Neuronal stem cell (in vitro differentiated cells): ENCODE measurements at regions not wholly inside any gene's neighbourhood (a gene's known extent, or its start where the extent isn't known, plus 50 kb on each side); places are given as distances from the start of the nearest gene placed in this dataset.

ENCODE experiments used
- DNase-seq: peaks from one replicate; pipeline ENCODE4 v3.0.0-alpha.2; 2013; ENCODE audit warnings: low spot score
- H2AFZ ChIP-seq: one replicate; pipeline ENCODE4 v1.6.1; 2013; ENCODE audit warnings: mild to moderate bottlenecking, low read length, inconsistent platforms
- H2AK5ac ChIP-seq: 2 replicates; pipeline ENCODE4 v1.6.1; 2013; ENCODE audit warnings: low read depth, mild to moderate bottlenecking, inconsistent platforms, low read length, moderate library complexity, mixed read lengths
- H2BK120ac ChIP-seq: 2 replicates; pipeline ENCODE4 v1.6.1; 2013; ENCODE audit warnings: low read depth, mild to moderate bottlenecking, inconsistent platforms, low read length, moderate library complexity, mixed read lengths
- H2BK12ac ChIP-seq: one replicate; pipeline ENCODE4 v1.6.1; 2013; ENCODE audit warnings: low read length, inconsistent platforms
- H2BK15ac ChIP-seq: 2 replicates; pipeline ENCODE4 v1.6.1; 2013; ENCODE audit warnings: mild to moderate bottlenecking, low read length, inconsistent platforms, mixed read lengths
- H2BK5ac ChIP-seq: one replicate; pipeline ENCODE4 v1.6.1; 2013; ENCODE audit warnings: inconsistent platforms, mild to moderate bottlenecking, low read length, moderate library complexity
- H3K14ac ChIP-seq: one replicate; pipeline ENCODE4 v1.6.1; 2013; ENCODE audit warnings: low read length, inconsistent platforms
- H3K18ac ChIP-seq: 2 replicates; pipeline ENCODE4 v1.6.1; 2013; ENCODE audit warnings: low read length, inconsistent platforms
- H3K23ac ChIP-seq: 2 replicates; pipeline ENCODE4 v1.6.1; 2013; ENCODE audit warnings: low read depth, mild to moderate bottlenecking, mixed read lengths, low read length, inconsistent platforms; ENCODE audit not compliant: poor library complexity
- H3K27ac ChIP-seq: replicated peaks from 3 replicates; pipeline ENCODE4 v1.5.1; 2013; ENCODE audit warnings: low read length, inconsistent platforms
- H3K27me3 ChIP-seq, 3 experiments: 2 replicates each; pipeline ENCODE4 v1.6.1; 2013; ENCODE audit warnings: low read length in 3 of 3, mild to moderate bottlenecking in 2 of 3, inconsistent platforms in 1 of 3, low read depth in 1 of 3, mixed read lengths in 1 of 3, moderate library complexity in 1 of 3; ENCODE audit not compliant: control insufficient read depth in 3 of 3, insufficient read depth in 3 of 3
- H3K36me3 ChIP-seq, 2 donors: replicated peaks in 1 of 2; 2 replicates each; pipeline ENCODE4 v1.6.1; 2013; ENCODE audit warnings: low read length in 2 of 2; ENCODE audit not compliant: control insufficient read depth in 2 of 2, insufficient read depth in 2 of 2
- H3K4ac ChIP-seq: 2 replicates; pipeline ENCODE4 v1.6.1; 2013; ENCODE audit warnings: inconsistent platforms, mild to moderate bottlenecking, low read length, moderate library complexity
- H3K4me1 ChIP-seq, 2 donors: 1 replicate in 1 of 2; 2 replicates in 1 of 2; pipeline ENCODE4 v1.6.1; 2013; ENCODE audit warnings: low read length in 2 of 2, low read depth in 1 of 2; ENCODE audit not compliant: control insufficient read depth in 2 of 2, insufficient read depth in 1 of 2
- H3K4me2 ChIP-seq: one replicate; pipeline ENCODE4 v1.6.1; 2013; ENCODE audit warnings: mild to moderate bottlenecking, low read length, inconsistent platforms; ENCODE audit not compliant: insufficient read depth, poor library complexity, severe bottlenecking
- H3K4me3 ChIP-seq, 2 donors: 2 replicates each; pipeline ENCODE4 v1.5.1; 2013; ENCODE audit warnings: low read length in 2 of 2, mild to moderate bottlenecking in 2 of 2, inconsistent platforms in 1 of 2, moderate library complexity in 1 of 2
- H3K79me1 ChIP-seq: one replicate; pipeline ENCODE4 v1.6.1; 2013; ENCODE audit warnings: low read depth, mild to moderate bottlenecking, inconsistent platforms, low read length, moderate library complexity
- H3K9ac ChIP-seq: one replicate; pipeline ENCODE4 v1.6.1; 2013; ENCODE audit warnings: mild to moderate bottlenecking, low read depth, low read length, inconsistent platforms; ENCODE audit not compliant: poor library complexity
- H3K9me3 ChIP-seq, 2 donors: replicated peaks in 1 of 2; 2 replicates each; pipeline versions ENCODE3 to v1.6.1; 2013; ENCODE audit warnings: low read length in 2 of 2, mild to moderate bottlenecking in 2 of 2, inconsistent platforms in 1 of 2, low read depth in 1 of 2, mixed read lengths in 1 of 2, moderate library complexity in 1 of 2; ENCODE audit not compliant: control insufficient read depth in 2 of 2, insufficient read depth in 1 of 2
- H4K8ac ChIP-seq: one replicate; pipeline ENCODE4 v1.6.1; 2013; ENCODE audit warnings: low read depth, mild to moderate bottlenecking, inconsistent platforms, low read length, moderate library complexity
- H4K91ac ChIP-seq: one replicate; pipeline ENCODE4 v1.6.1; 2013; ENCODE audit warnings: low read length, low read depth, mild to moderate bottlenecking, inconsistent platforms; ENCODE audit not compliant: poor library complexity
- WGBS, 2 donors: extraction: QIAGEN DNeasy Blood & Tissue Kit; methylation state at CpG; one replicate each; pipeline ENCODE4 v1.1.7; 2013; ENCODE audit warnings: missing lambda C conversion rate in 2 of 2, mixed read lengths in 1 of 2; ENCODE audit not compliant: insufficient read length in 2 of 2, insufficient replicate concordance in 1 of 2; ENCODE audit errors: extremely low coverage in 2 of 2; 5-methylcytosine and 5-hydroxymethylcytosine counted together

- no peak for DNase-seq
- Histone ChIP-seq H3K4me1 (peaks cover 0 to 1% of the 10 kb centered on the region in 2 donors), H4K8ac (no peak overlapping the region), H3K9ac (no peak overlapping the region), H3K36me3 (no peaks in the 10 kb centered on the region), H3K4ac (no peak overlapping the region), H3K79me1 (no peaks in the 10 kb centered on the region), H4K91ac (no peak overlapping the region), H3K4me3 (no peak overlapping the region), H3K4me2 (no peak overlapping the region), H3K27ac (no peak overlapping the region), H3K9me3 (no peaks in the 10 kb centered on the region), H3K18ac (no peak overlapping the region), H3K27me3 (no peaks in the 10 kb centered on the region), H2AK5ac (no peak overlapping the region), H2BK12ac (no peak overlapping the region), H2BK5ac (no peak overlapping the region), H2BK15ac (no peak overlapping the region), H3K23ac (no peak overlapping the region), H2AFZ (no peak overlapping the region), H2BK120ac (no peak overlapping the region), H3K14ac (no peak overlapping the region)
- no CpG with 5 or more reads among the region's 3 CpGs for WGBS, 2 donors
Observed at GRCh38 chr3:101065962-101066361, 72.7 kb upstream of the ABI3BP start.

DNA sequence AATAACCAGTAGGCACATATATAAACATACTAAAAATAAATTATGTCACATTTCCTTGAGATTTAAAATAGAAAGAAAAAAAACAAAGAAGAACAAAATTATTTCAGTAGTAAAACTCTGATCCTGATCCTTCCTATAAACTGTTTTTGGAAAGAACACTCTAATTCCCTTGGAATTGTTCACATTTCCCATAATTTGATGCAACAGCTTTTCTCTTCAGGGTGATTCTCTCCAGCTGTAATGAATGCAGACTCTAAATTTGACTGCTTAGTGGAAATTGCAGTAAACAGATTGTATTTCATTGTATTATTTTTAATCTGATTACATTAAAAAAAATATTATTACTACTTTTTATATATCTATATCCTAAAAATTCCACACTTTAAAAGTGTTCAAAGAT lies 70.2 kb upstream of the ABI3BP start:
- no peak overlapping the region for H3K4ac ChIP-seq
- H3K9me3 ChIP-seq = no peaks in the 10 kb centered on the region
- H2BK12ac ChIP-seq = no peak overlapping the region
- no peaks in the 10 kb centered on the region for H3K27me3 ChIP-seq
- H3K4me1 ChIP-seq = no peaks in the 10 kb centered on the region
- no peak overlapping the region for H3K9ac ChIP-seq
- no peak overlapping the region for H3K14ac ChIP-seq
- H2BK120ac ChIP-seq = no peak overlapping the region
- H3K79me1 ChIP-seq = no peaks in the 10 kb centered on the region
- no peaks in the 10 kb centered on the region for H3K36me3 ChIP-seq
- no peak overlapping the region for H4K8ac ChIP-seq
- no peak overlapping the region for H3K23ac ChIP-seq
- no peak overlapping the region for H3K18ac ChIP-seq
- H3K4me3 ChIP-seq = no peak overlapping the region
- no peak overlapping the region for H2BK15ac ChIP-seq
- no peak overlapping the region for H4K91ac ChIP-seq
- no peak overlapping the region for H2AK5ac ChIP-seq
- no peak overlapping the region for H2BK5ac ChIP-seq
- DNase-seq = no peak
- no peak overlapping the region for H3K27ac ChIP-seq
- H2AFZ ChIP-seq = no peak overlapping the region
- no peak overlapping the region for H3K4me2 ChIP-seq

DNA sequence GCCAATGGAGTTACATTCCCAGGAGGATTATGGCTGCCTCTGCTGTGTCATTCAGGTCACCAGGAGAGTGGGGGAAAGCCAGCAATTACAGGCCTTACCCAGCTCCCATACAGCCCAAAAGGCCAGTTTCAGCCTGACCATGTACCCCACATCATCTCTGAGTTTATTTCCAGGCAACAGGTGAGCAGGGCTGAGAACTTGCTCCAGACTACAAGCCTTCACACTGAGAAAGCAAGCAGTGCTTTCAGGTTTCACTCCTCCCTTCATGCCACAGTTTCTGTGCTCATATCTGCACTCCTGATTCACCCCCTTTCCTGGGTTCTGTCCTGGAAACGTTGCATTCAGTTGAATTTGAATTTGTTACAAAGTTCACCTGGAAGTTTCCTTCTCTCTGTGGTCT lies 68.1 kb upstream of the ABI3BP start:
- Histone ChIP-seq H3K36me3 (no peaks in the 10 kb centered on the region), H3K14ac (no peak overlapping the region), H3K4me3 (no peak overlapping the region), H2AK5ac (no peak overlapping the region), H3K4me2 (no peak overlapping the region), H2BK120ac (no peak overlapping the region), H3K4me1 (no peaks in the 10 kb centered on the region), H3K4ac (no peak overlapping the region), H3K27me3 (no peaks in the 10 kb centered on the region), H3K18ac (no peak overlapping the region), H3K9ac (no peak overlapping the region), H4K8ac (no peak overlapping the region), H2BK12ac (no peak overlapping the region), H3K27ac (no peak overlapping the region), H2AFZ (no peak overlapping the region), H2BK5ac (no peak overlapping the region), H3K23ac (no peak overlapping the region), H4K91ac (no peak overlapping the region), H2BK15ac (no peak overlapping the region), H3K9me3 (no peaks in the 10 kb centered on the region), H3K79me1 (no peaks in the 10 kb centered on the region)
- WGBS, 2 donors = no CpG with 5 or more reads among the region's 1 CpG
- no peak for DNase-seq

GRCh38 chr3:101050866-101051265 lies 57.6 kb upstream of the ABI3BP start:
- H3K9ac ChIP-seq = no peak overlapping the region
- no peak overlapping the region for H3K27ac ChIP-seq
- H3K4me1 ChIP-seq = peaks cover 0 to 3% of the 10 kb centered on the region in 2 donors
- no peak overlapping the region for H2BK12ac ChIP-seq
- H3K27me3 ChIP-seq = no peaks in the 10 kb centered on the region
- no peak overlapping the region for H2BK120ac ChIP-seq
- H3K14ac ChIP-seq = no peak overlapping the region
- no peak overlapping the region for H2AK5ac ChIP-seq
- H3K9me3 ChIP-seq = no peaks in the 10 kb centered on the region
- no peak overlapping the region for H3K4me3 ChIP-seq
- H4K8ac ChIP-seq = no peak overlapping the region
- no peak overlapping the region for H3K23ac ChIP-seq
- H2AFZ ChIP-seq = no peak overlapping the region
- H4K91ac ChIP-seq = no peak overlapping the region
- no peak overlapping the region for H3K4ac ChIP-seq
- DNase-seq = no peak
- no peak overlapping the region for H3K4me2 ChIP-seq
- no peaks in the 10 kb centered on the region for H3K36me3 ChIP-seq
- no peak overlapping the region for H3K18ac ChIP-seq
- no peak overlapping the region for H2BK15ac ChIP-seq
- WGBS, 2 donors = no CpG with 5 or more reads among the region's 4 CpGs
- H2BK5ac ChIP-seq = no peak overlapping the region
- H3K79me1 ChIP-seq = no peaks in the 10 kb centered on the region
